Ovary (tissue), 3 donors: ENCODE measurements at regions not wholly inside any gene's neighbourhood (a gene's known extent, or its start where the extent isn't known, plus 50 kb on each side); places are given as distances from the start of the nearest gene placed in this dataset.

Experiments
- CTCF ChIP-seq, 3 donors: fragments of 450-650 bp in 2 of 3; fragments of 200-600 bp in 1 of 3; IDR thresholded peaks; one replicate each; pipeline versions ENCODE4 v1.5.1 to v1.8.0; 2016 to 2022; ENCODE audit warnings: antibody characterized with exemption in 3 of 3, mild to moderate bottlenecking in 1 of 3
- EP300 ChIP-seq: sonication (generic); formaldehyde crosslinking; IDR thresholded peaks from one replicate; pipeline ENCODE4 v1.6.1; 2017; ENCODE audit warnings: antibody characterized with exemption
- donor health status: DM: no; HTN: no; CAD: no.

- TF ChIP-seq CTCF (IDR thresholded peaks at IDR 0.05): no peak
- no peak for TF ChIP-seq EP300
Measured at GRCh38 chr6:21800948-21801438, 207.4 kb downstream of the SOX4 start.
